WTC11 (cell line): ENCODE measurements at regions not wholly inside any gene's neighbourhood (a gene's known extent, or its start where the extent isn't known, plus 50 kb on each side); places are given as distances from the start of the nearest gene placed in this dataset.
A peak's percentile ranks its signal among the peaks of the same experiment; 100 is the strongest.

ENCODE experiments used
- ATAC-seq: fragments of 200-7000 bp; cut with Tn5 transposase; 2 replicates; pipeline ENCODE4 v1.10.0; 2021; ENCODE audit warnings: mild to moderate bottlenecking, moderate library complexity
- CTCF ChIA-PET: fragments of 300-600 bp; sonication (Branson Sonifier 250); formaldehyde crosslinking; loops from one replicate; lab custom pipeline; 2021; ENCODE audit warnings: antibody characterized with exemption; lab: Charles Lee
- POLR2A ChIA-PET: fragments of 350-600 bp; sonication (Branson Sonifier 250); formaldehyde crosslinking; loops from one replicate; lab custom pipeline; 2021; ENCODE audit warnings: antibody characterized with exemption; lab: Charles Lee
- DNase-seq: peaks from one replicate; pipeline ENCODE4 v3.0.0; 2021; ENCODE audit warnings: low spot score
- H3K27ac Mint-ChIP-seq: 2 replicates; pipeline ENCODE4 v1.8.0; 2021; ENCODE audit warnings: mixed read lengths
- H3K27me3 Mint-ChIP-seq: 2 replicates; pipeline ENCODE4 v1.8.0; 2021; ENCODE audit warnings: low read depth, mild to moderate bottlenecking, moderate library complexity, mixed read lengths
- H3K36me3 Mint-ChIP-seq: 2 replicates; pipeline ENCODE4 v1.8.0; 2021; ENCODE audit warnings: mixed read lengths
- H3K4me1 Mint-ChIP-seq: 2 replicates; pipeline ENCODE4 v1.8.0; 2022; ENCODE audit warnings: mixed read lengths
- H3K4me3 Mint-ChIP-seq: 2 replicates; pipeline ENCODE4 v1.8.0; 2021; ENCODE audit warnings: mild to moderate bottlenecking, moderate library complexity, mixed read lengths
- H3K9me3 Mint-ChIP-seq: 2 replicates; pipeline ENCODE4 v1.8.0; 2021; ENCODE audit warnings: mixed read lengths
- ATF2 ChIP-seq: sonication (generic); formaldehyde crosslinking; IDR thresholded peaks from 2 replicates; pipeline ENCODE4 v1.8.1; 2022; ENCODE audit warnings: low read depth, missing genetic modification reagents, borderline replicate concordance
- ATF3 ChIP-seq: sonication (generic); formaldehyde crosslinking; conservative IDR thresholded peaks from 2 replicates; pipeline ENCODE4 v1.8.1; 2022; ENCODE audit warnings: mild to moderate bottlenecking, missing genetic modification reagents
- CBFB ChIP-seq: sonication (generic); formaldehyde crosslinking; IDR thresholded peaks from 2 replicates; pipeline ENCODE4 v1.8.1; 2022; ENCODE audit warnings: mild to moderate bottlenecking, low read depth, missing genetic modification reagents
- CREM ChIP-seq: sonication (generic); formaldehyde crosslinking; IDR thresholded peaks from 2 replicates; pipeline ENCODE4 v1.8.1; 2022; ENCODE audit warnings: mild to moderate bottlenecking, missing genetic modification reagents, moderate library complexity
- E2F4 ChIP-seq: sonication (generic); formaldehyde crosslinking; IDR thresholded peaks from 2 replicates; pipeline ENCODE4 v1.8.1; 2022; ENCODE audit warnings: low read depth, mild to moderate bottlenecking, moderate library complexity, missing genetic modification reagents, borderline replicate concordance
- GRHL2 ChIP-seq: fragments of 250-450 bp; sonication (Bioruptor Pico); IDR thresholded peaks from 2 replicates; pipeline ENCODE4 v1.8.0; 2022; ENCODE audit warnings: mild to moderate bottlenecking, moderate library complexity; ENCODE audit not compliant: insufficient replicate concordance, severe bottlenecking
- MXD4 ChIP-seq: fragments of 250-450 bp; sonication (Bioruptor Pico); IDR thresholded peaks from 2 replicates; pipeline ENCODE4 v1.8.0; 2021; ENCODE audit warnings: mild to moderate bottlenecking, moderate library complexity, borderline replicate concordance
- PRDM15 ChIP-seq: sonication (generic); formaldehyde crosslinking; IDR thresholded peaks from 2 replicates; pipeline ENCODE4 v1.8.0; 2022; ENCODE audit warnings: missing genetic modification reagents
- PREB ChIP-seq: sonication (generic); formaldehyde crosslinking; IDR thresholded peaks from 2 replicates; pipeline ENCODE4 v1.8.1; 2022; ENCODE audit warnings: mild to moderate bottlenecking, missing genetic modification reagents, moderate library complexity, borderline replicate concordance
- SMAD3 ChIP-seq: sonication (generic); formaldehyde crosslinking; IDR thresholded peaks from 2 replicates; pipeline ENCODE4 v1.8.0; 2022; ENCODE audit warnings: missing genetic modification reagents, mild to moderate bottlenecking, borderline replicate concordance
- SMAD4 ChIP-seq: sonication (generic); formaldehyde crosslinking; IDR thresholded peaks from 2 replicates; pipeline ENCODE4 v1.8.0; 2022; ENCODE audit warnings: mild to moderate bottlenecking, missing genetic modification reagents
- SOX15 ChIP-seq: fragments of 250-450 bp; sonication (Bioruptor Pico); IDR thresholded peaks from 2 replicates; pipeline ENCODE4 v1.9.0; 2021; ENCODE audit warnings: mild to moderate bottlenecking
- TCF7 ChIP-seq: sonication (generic); formaldehyde crosslinking; IDR thresholded peaks from 2 replicates; pipeline ENCODE4 v1.8.0; 2022; ENCODE audit warnings: mild to moderate bottlenecking, low read depth, missing genetic modification reagents, moderate library complexity
- TEAD1 ChIP-seq: sonication (generic); formaldehyde crosslinking; IDR thresholded peaks from 2 replicates; pipeline ENCODE4 v1.8.0; 2022; ENCODE audit warnings: mild to moderate bottlenecking, missing genetic modification reagents
- ZNF138 ChIP-seq: sonication (generic); formaldehyde crosslinking; conservative IDR thresholded peaks from 2 replicates; pipeline ENCODE4 v1.8.1; 2022; ENCODE audit warnings: mild to moderate bottlenecking, moderate library complexity, missing genetic modification reagents
- ZNF532 ChIP-seq: fragments of 250-450 bp; sonication (Bioruptor Pico); IDR thresholded peaks from 2 replicates; pipeline ENCODE4 v1.9.0; 2021; ENCODE audit warnings: mild to moderate bottlenecking, borderline replicate concordance
- ZNF671 ChIP-seq: fragments of 250-450 bp; sonication (Bioruptor Pico); IDR thresholded peaks from 2 replicates; pipeline ENCODE4 v1.8.0; 2021; ENCODE audit warnings: mild to moderate bottlenecking

- H3K27me3 Mint-ChIP-seq = no peaks in the 10 kb centered on the region
- ChIA-PET POLR2A (no interaction called here), CTCF (no interaction called here)
- peaks cover 15% of the 10 kb centered on the region for H3K4me1 Mint-ChIP-seq
- H3K27ac Mint-ChIP-seq = no peak overlapping the region
- peaks cover 19% of the 10 kb centered on the region for H3K36me3 Mint-ChIP-seq
- peaks cover 64% of the 10 kb centered on the region for H3K9me3 Mint-ChIP-seq
- no peak overlapping the region for H3K4me3 Mint-ChIP-seq
- DNase-seq = no peak
- no peak for ATAC-seq
- TF ChIP-seq SMAD4 (CRISPR knock-in tag) = no peak
- no peak for TF ChIP-seq SOX15 (CRISPR knock-in tag)
- no peak for TF ChIP-seq ATF3
- TF ChIP-seq CREM (CRISPR knock-in tag) = no peak
- TF ChIP-seq PREB (CRISPR knock-in tag) = no peak
- TF ChIP-seq TEAD1 (CRISPR knock-in tag) = no peak
- no peak for TF ChIP-seq MXD4 (CRISPR knock-in tag)
- no peak for TF ChIP-seq ZNF671 (CRISPR knock-in tag)
- no peak for TF ChIP-seq CBFB (CRISPR knock-in tag)
- TF ChIP-seq ZNF138 (CRISPR knock-in tag) = no peak
- TF ChIP-seq ATF2 (CRISPR knock-in tag) = no peak
- TF ChIP-seq E2F4 (CRISPR knock-in tag) = no peak
- TF ChIP-seq ZNF532 (CRISPR knock-in tag) = no peak
Measured at GRCh38 chr3:53973905-53974304, 82.2 kb upstream of the SELENOK start.

- Mint-ChIP-seq H3K4me3 (no peak overlapping the region), H3K4me1 (no peaks in the 10 kb centered on the region), H3K27ac (no peak overlapping the region), H3K27me3 (no peaks in the 10 kb centered on the region), H3K9me3 (peaks cover 74% of the 10 kb centered on the region), H3K36me3 (peaks cover 20% of the 10 kb centered on the region)
- ATAC-seq (peak; percentile 71), DNase-seq (peak; percentile 35)
- ChIA-PET POLR2A (no interaction called here), CTCF (no interaction called here)
- TF ChIP-seq ATF2 (CRISPR knock-in tag) (no peak), PRDM15 (CRISPR knock-in tag) (0 out of 2 replicates have a peak, but pooled peaks have one; percentile 14), GRHL2 (CRISPR knock-in tag) (no peak), TCF7 (no peak), SMAD3 (CRISPR knock-in tag) (0 out of 2 replicates have a peak, but pooled peaks have one; percentile 36)
Measured at GRCh38 chr3:53970661-53971060, 79.0 kb upstream of the SELENOK start.
